Uterus (tissue), 3 donors: ENCODE measurements at regions not wholly inside any gene's neighbourhood (a gene's known extent, or its start where the extent isn't known, plus 50 kb on each side); places are given as distances from the start of the nearest gene placed in this dataset.

Experiments
- DNase-seq, 2 donors: peaks; one replicate each; pipeline ENCODE4 v3.0.0-alpha.2; 2019 to 2020
- H3K27ac ChIP-seq, 2 donors: fragments of 200-600 bp; sonication (generic); 1 replicate in 1 of 2; 2 replicates in 1 of 2; pipeline ENCODE4 v1.5.1; 2016 to 2018
- H3K27me3 ChIP-seq, 2 donors: fragments of 200-600 bp; sonication (generic); one replicate each; pipeline ENCODE4 v1.5.1; 2018 to 2019; ENCODE audit warnings: control low read depth in 1 of 2
- H3K36me3 ChIP-seq, 2 donors: fragments of 200-600 bp; sonication (generic); one replicate each; pipeline ENCODE4 v1.5.1; 2019; ENCODE audit warnings: control low read depth in 1 of 2
- H3K4me1 ChIP-seq, 2 donors: fragments of 200-600 bp; sonication (generic); one replicate each; pipeline ENCODE4 v1.5.1; 2018 to 2019; ENCODE audit warnings: control low read depth in 1 of 2
- H3K4me3 ChIP-seq, 2 donors: fragments of 200-600 bp; sonication (generic); 1 replicate in 1 of 2; 2 replicates in 1 of 2; pipeline ENCODE4 v1.5.1; 2018 to 2019; ENCODE audit warnings: mild to moderate bottlenecking in 1 of 2
- H3K9me3 ChIP-seq, 2 donors: fragments of 200-600 bp; sonication (generic); one replicate each; pipeline ENCODE4 v1.5.1; 2019; ENCODE audit warnings: control low read depth in 1 of 2
- POLR2A ChIP-seq, 2 donors: fragments of 450-650 bp; IDR thresholded peaks; one replicate each; pipeline ENCODE4 v1.6.1; 2016; ENCODE audit warnings: antibody characterized with exemption in 2 of 2, mild to moderate bottlenecking in 1 of 2, moderate library complexity in 1 of 2
- intact Hi-C: fragments of 100-400 bp; cut with DNase I; formaldehyde crosslinking; loops from one replicate; pipeline ENCODE4 v1.15.1; 2023; ENCODE audit warnings: low total_unique reads
- TF ChIP-seq, protein P1 (sequence below), 4 experiments: fragments of 200-600 bp in 2 of 4; fragments of 450-650 bp in 2 of 4; sonication (generic) in 2 of 4; IDR thresholded peaks; one replicate each; pipeline ENCODE4 v1.5.1; 2016 to 2019; ENCODE audit warnings: antibody characterized with exemption in 4 of 4, mild to moderate bottlenecking in 2 of 4, moderate library complexity in 1 of 4
- donor health status: DM: yes; HTN: yes; CAD: no.

GRCh38 chr15:96735632-96736240 lies 405.2 kb downstream of the NR2F2 start:
- no peaks in the 10 kb centered on the region for H3K36me3 ChIP-seq
- TF ChIP-seq, protein P1, sequence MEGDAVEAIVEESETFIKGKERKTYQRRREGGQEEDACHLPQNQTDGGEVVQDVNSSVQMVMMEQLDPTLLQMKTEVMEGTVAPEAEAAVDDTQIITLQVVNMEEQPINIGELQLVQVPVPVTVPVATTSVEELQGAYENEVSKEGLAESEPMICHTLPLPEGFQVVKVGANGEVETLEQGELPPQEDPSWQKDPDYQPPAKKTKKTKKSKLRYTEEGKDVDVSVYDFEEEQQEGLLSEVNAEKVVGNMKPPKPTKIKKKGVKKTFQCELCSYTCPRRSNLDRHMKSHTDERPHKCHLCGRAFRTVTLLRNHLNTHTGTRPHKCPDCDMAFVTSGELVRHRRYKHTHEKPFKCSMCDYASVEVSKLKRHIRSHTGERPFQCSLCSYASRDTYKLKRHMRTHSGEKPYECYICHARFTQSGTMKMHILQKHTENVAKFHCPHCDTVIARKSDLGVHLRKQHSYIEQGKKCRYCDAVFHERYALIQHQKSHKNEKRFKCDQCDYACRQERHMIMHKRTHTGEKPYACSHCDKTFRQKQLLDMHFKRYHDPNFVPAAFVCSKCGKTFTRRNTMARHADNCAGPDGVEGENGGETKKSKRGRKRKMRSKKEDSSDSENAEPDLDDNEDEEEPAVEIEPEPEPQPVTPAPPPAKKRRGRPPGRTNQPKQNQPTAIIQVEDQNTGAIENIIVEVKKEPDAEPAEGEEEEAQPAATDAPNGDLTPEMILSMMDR (IDR thresholded peaks at IDR 0.05) = no peak
- TF ChIP-seq POLR2A (IDR thresholded peaks at IDR 0.05) = no peak
- H3K4me1 ChIP-seq = no peaks in the 10 kb centered on the region
- H3K27me3 ChIP-seq = no peaks in the 10 kb centered on the region
- no peak overlapping the region for H3K27ac ChIP-seq
- intact Hi-C loops = no loop called here
- H3K4me3 ChIP-seq = no peak overlapping the region
- no peak for DNase-seq
- no peaks in the 10 kb centered on the region for H3K9me3 ChIP-seq

- TF ChIP-seq, protein P1 (IDR thresholded peaks at IDR 0.05) = no peak
- TF ChIP-seq POLR2A (IDR thresholded peaks at IDR 0.05) = no peak
- H3K36me3 ChIP-seq = no peaks in the 10 kb centered on the region
- H3K27ac ChIP-seq = no peak overlapping the region
- DNase-seq = no peak
- H3K27me3 ChIP-seq = no peaks in the 10 kb centered on the region
- intact Hi-C loops = no loop called here
- H3K4me3 ChIP-seq = no peak overlapping the region
- no peaks in the 10 kb centered on the region for H3K4me1 ChIP-seq
- H3K9me3 ChIP-seq = no peaks in the 10 kb centered on the region
These were observed 405.9 kb downstream of the NR2F2 start for GRCh38 chr15:96736384-96736783.

DNA sequence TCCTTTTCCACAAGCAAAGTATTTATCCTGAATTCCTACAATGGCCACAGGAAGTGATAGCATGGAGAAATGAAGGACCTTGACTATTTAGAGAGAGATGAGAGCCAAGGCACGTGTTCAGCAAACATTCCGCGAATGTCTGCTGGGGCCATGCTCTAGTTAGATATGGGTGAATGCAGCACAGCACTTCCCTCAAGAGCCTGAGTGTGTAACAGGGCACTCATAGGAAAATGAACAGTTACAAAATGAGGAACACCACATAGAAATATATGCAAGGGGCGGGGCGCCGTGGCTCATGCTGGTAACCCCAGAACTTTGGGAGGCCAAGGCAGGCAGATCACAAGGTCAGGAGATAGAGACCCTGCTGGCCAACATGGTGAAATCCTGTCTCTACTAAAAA lies 406.9 kb downstream of the NR2F2 start:
- Histone ChIP-seq H3K4me3 (no peak overlapping the region), H3K27ac (no peak overlapping the region), H3K4me1 (no peaks in the 10 kb centered on the region), H3K27me3 (no peaks in the 10 kb centered on the region), H3K36me3 (no peaks in the 10 kb centered on the region), H3K9me3 (no peaks in the 10 kb centered on the region)
- TF ChIP-seq, protein P1 (IDR thresholded peaks at IDR 0.05) = no peak
- no peak for TF ChIP-seq POLR2A (IDR thresholded peaks at IDR 0.05)
- intact Hi-C loops = no loop called here
- no peak for DNase-seq

- no peak overlapping the region for H3K27ac ChIP-seq
- H3K36me3 ChIP-seq = no peaks in the 10 kb centered on the region
- DNase-seq = no peak
- TF ChIP-seq POLR2A (IDR thresholded peaks at IDR 0.05) = no peak
- TF ChIP-seq, protein P1 (IDR thresholded peaks at IDR 0.05) = no peak
- H3K4me3 ChIP-seq = no peak overlapping the region
- no peaks in the 10 kb centered on the region for H3K4me1 ChIP-seq
- no peaks in the 10 kb centered on the region for H3K27me3 ChIP-seq
- H3K9me3 ChIP-seq = no peaks in the 10 kb centered on the region
- intact Hi-C loops = no loop called here
These were observed 416.2 kb downstream of the NR2F2 start for GRCh38 chr15:96746665-96747064.

DNA sequence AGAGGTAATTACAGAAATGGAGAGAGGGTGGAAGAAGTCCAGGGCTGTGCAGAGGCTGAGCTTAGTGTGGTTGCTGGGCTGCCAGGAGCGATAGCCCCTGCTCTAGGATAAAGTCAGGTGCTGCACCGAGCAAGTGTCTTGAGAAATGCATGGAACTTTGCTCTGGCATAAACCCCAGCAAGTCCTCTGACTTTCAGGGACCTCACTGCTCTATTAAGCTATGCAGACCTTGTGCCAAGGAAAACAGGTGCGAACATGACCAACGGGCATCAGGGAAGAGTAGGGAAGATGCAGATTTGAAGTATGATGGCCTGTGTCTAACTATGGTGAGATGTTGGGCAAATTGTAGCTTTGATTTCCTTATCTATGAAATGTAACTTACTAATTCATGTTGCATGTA lies 416.8 kb downstream of the NR2F2 start:
- DNase-seq = no peak
- Histone ChIP-seq H3K9me3 (no peaks in the 10 kb centered on the region), H3K4me1 (no peaks in the 10 kb centered on the region), H3K36me3 (no peaks in the 10 kb centered on the region), H3K27ac (no peak overlapping the region), H3K4me3 (no peak overlapping the region), H3K27me3 (no peaks in the 10 kb centered on the region)
- intact Hi-C loops = no loop called here
- no peak for TF ChIP-seq POLR2A (IDR thresholded peaks at IDR 0.05)
- TF ChIP-seq, protein P1 (IDR thresholded peaks at IDR 0.05) = no peak
